Sigmoid colon (tissue), 4 donors: ENCODE measurements at regions not wholly inside any gene's neighbourhood (a gene's known extent, or its start where the extent isn't known, plus 50 kb on each side); places are given as distances from the start of the nearest gene placed in this dataset.

Experiments used
- POLR2AphosphoS5 ChIP-seq, 4 donors: sonication (generic); formaldehyde crosslinking; IDR thresholded peaks; one replicate each; pipeline ENCODE4 v1.6.1; 2017; ENCODE audit warnings: antibody characterized with exemption in 4 of 4
- TF ChIP-seq, protein P1 (sequence below), 4 experiments: fragments of 450-650 bp in 3 of 4; fragments of 200-600 bp in 1 of 4; IDR thresholded peaks; one replicate each; pipeline ENCODE4 v1.5.1; 2016 to 2019; ENCODE audit warnings: antibody characterized with exemption in 4 of 4, mild to moderate bottlenecking in 3 of 4, moderate library complexity in 2 of 4

- TF ChIP-seq, protein P1, sequence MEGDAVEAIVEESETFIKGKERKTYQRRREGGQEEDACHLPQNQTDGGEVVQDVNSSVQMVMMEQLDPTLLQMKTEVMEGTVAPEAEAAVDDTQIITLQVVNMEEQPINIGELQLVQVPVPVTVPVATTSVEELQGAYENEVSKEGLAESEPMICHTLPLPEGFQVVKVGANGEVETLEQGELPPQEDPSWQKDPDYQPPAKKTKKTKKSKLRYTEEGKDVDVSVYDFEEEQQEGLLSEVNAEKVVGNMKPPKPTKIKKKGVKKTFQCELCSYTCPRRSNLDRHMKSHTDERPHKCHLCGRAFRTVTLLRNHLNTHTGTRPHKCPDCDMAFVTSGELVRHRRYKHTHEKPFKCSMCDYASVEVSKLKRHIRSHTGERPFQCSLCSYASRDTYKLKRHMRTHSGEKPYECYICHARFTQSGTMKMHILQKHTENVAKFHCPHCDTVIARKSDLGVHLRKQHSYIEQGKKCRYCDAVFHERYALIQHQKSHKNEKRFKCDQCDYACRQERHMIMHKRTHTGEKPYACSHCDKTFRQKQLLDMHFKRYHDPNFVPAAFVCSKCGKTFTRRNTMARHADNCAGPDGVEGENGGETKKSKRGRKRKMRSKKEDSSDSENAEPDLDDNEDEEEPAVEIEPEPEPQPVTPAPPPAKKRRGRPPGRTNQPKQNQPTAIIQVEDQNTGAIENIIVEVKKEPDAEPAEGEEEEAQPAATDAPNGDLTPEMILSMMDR (IDR thresholded peaks at IDR 0.05): no peak
- TF ChIP-seq POLR2AphosphoS5 (IDR thresholded peaks at IDR 0.05): no peak
Measured at GRCh38 chr3:83683937-83684598, 1274.7 kb upstream of the CADM2 start.
